ENCODE measurements at regions not wholly inside any gene's neighbourhood (a gene's known extent, or its start where the extent isn't known, plus 50 kb on each side); places are given as distances from the start of the nearest gene placed in this dataset.

DNA sequence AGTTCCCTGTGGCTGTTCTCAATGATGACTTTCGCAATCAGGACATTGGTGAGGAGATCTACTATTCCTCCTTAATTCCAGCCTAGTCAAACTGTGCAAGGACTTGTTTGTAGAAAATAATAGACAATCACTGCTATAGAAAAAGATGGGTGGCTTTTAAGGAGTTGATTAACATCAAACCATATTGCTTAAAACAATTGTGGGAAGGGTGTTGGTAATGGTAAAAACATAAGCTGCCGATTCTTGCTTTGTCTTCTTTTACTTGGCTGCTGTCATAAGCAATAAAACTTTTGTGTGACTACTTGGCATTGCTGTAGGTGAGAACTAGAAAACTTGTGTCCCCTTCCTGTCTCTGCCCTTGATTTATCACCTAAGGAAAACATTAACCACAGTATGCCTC lies 561.2 kb upstream of the SEMA6A start:
- TF ChIP-seq, protein P1, sequence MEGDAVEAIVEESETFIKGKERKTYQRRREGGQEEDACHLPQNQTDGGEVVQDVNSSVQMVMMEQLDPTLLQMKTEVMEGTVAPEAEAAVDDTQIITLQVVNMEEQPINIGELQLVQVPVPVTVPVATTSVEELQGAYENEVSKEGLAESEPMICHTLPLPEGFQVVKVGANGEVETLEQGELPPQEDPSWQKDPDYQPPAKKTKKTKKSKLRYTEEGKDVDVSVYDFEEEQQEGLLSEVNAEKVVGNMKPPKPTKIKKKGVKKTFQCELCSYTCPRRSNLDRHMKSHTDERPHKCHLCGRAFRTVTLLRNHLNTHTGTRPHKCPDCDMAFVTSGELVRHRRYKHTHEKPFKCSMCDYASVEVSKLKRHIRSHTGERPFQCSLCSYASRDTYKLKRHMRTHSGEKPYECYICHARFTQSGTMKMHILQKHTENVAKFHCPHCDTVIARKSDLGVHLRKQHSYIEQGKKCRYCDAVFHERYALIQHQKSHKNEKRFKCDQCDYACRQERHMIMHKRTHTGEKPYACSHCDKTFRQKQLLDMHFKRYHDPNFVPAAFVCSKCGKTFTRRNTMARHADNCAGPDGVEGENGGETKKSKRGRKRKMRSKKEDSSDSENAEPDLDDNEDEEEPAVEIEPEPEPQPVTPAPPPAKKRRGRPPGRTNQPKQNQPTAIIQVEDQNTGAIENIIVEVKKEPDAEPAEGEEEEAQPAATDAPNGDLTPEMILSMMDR (optimal IDR thresholded peaks at IDR 0.05 in 1 of 3, IDR thresholded peaks at IDR 0.05 in 1 of 3, conservative IDR thresholded peaks at IDR 0.05 in 1 of 3; ENCODE audit: extremely low read depth in 1 of 3, insufficient read depth in 2 of 3, low read length in 3 of 3): no peak
- TF ChIP-seq EZH2 (IDR thresholded peaks at IDR 0.05; ENCODE audit: low read length): no peak

Data from keratinocyte (primary cell).